ENCODE measurements at regions not wholly inside any gene's neighbourhood (a gene's known extent, or its start where the extent isn't known, plus 50 kb on each side); places are given as distances from the start of the nearest gene placed in this dataset.

GRCh38 chr2:64263315-64263714 is 119.1 kb upstream of the PELI1 start:
- peak; percentile 85 to 96 for DNase-seq (ENCODE audit: low read depth in 2 of 2)
- H3K4me3 ChIP-seq (replicated peaks in 1 of 2; ENCODE audit: low read depth in 2 of 2, low read length in 2 of 2): no peak overlapping the region
- TF ChIP-seq CTCF (IDR thresholded peaks at IDR 0.05; ENCODE audit: low read depth, low read length): no peak

- peak in 1 of 2 donors; percentile 75 for DNase-seq (ENCODE audit: low read depth in 2 of 2)
- no peak overlapping the region for H3K4me3 ChIP-seq (replicated peaks in 1 of 2; ENCODE audit: low read depth in 2 of 2, low read length in 2 of 2)
- TF ChIP-seq CTCF (IDR thresholded peaks at IDR 0.05; ENCODE audit: low read depth, low read length): no peak
Observed at GRCh38 chr2:64267699-64268098, 123.5 kb upstream of the PELI1 start.

GRCh38 chr2:64268330-64269048 is 124.3 kb upstream of the PELI1 start:
- H3K4me3 ChIP-seq (replicated peaks in 1 of 2; ENCODE audit: low read depth in 2 of 2, low read length in 2 of 2): no peak overlapping the region
- no peak for TF ChIP-seq CTCF (IDR thresholded peaks at IDR 0.05; ENCODE audit: low read depth, low read length)
- DNase-seq (ENCODE audit: low read depth in 2 of 2): peak; percentile 66 to 74

- no peak overlapping the region for H3K4me3 ChIP-seq (replicated peaks in 1 of 2; ENCODE audit: low read depth in 2 of 2, low read length in 2 of 2)
- TF ChIP-seq CTCF (IDR thresholded peaks at IDR 0.05; ENCODE audit: low read depth, low read length): no peak
- peak; percentile 83 to 89 for DNase-seq (ENCODE audit: low read depth in 2 of 2)
Observed at GRCh38 chr2:64273524-64274398, 129.5 kb upstream of the PELI1 start.

- no peak for TF ChIP-seq CTCF (IDR thresholded peaks at IDR 0.05; ENCODE audit: low read depth, low read length)
- DNase-seq (ENCODE audit: low read depth in 2 of 2): no peak
- no peak overlapping the region for H3K4me3 ChIP-seq (replicated peaks in 1 of 2; ENCODE audit: low read depth in 2 of 2, low read length in 2 of 2)
Observed at GRCh38 chr2:64274399-64275173, 130.4 kb upstream of the PELI1 start.

- no peak overlapping the region for H3K4me3 ChIP-seq (replicated peaks in 1 of 2; ENCODE audit: low read depth in 2 of 2, low read length in 2 of 2)
- no peak for TF ChIP-seq CTCF (IDR thresholded peaks at IDR 0.05; ENCODE audit: low read depth, low read length)
- no peak for DNase-seq (ENCODE audit: low read depth in 2 of 2)
Observed at GRCh38 chr2:64275174-64275466, 130.9 kb upstream of the PELI1 start.
